Osteoblast (primary cell): ENCODE measurements at regions not wholly inside any gene's neighbourhood (a gene's known extent, or its start where the extent isn't known, plus 50 kb on each side); places are given as distances from the start of the nearest gene placed in this dataset.

Experiments used
- DNase-seq: peaks from one replicate; pipeline ENCODE4 v3.0.0; 2011; ENCODE audit warnings: low spot score, mixed read lengths; ENCODE audit not compliant: insufficient read length; ENCODE audit errors: missing footprints
- H2AFZ ChIP-seq: 2 replicates; pipeline ENCODE4 v1.6.0; 2011; ENCODE audit warnings: mild to moderate bottlenecking, low read length
- H3K27ac ChIP-seq: 2 replicates; pipeline ENCODE4 v1.5.1; 2011; ENCODE audit warnings: mild to moderate bottlenecking, low read depth, low read length, moderate library complexity
- H3K27me3 ChIP-seq: 2 replicates; pipeline ENCODE4 v1.6.0; 2012; ENCODE audit warnings: mild to moderate bottlenecking, control low read depth, inconsistent platforms, low read length, moderate library complexity; ENCODE audit not compliant: insufficient read depth
- H3K36me3 ChIP-seq: 2 replicates; pipeline ENCODE4 v1.5.1; 2011; ENCODE audit warnings: mild to moderate bottlenecking, low read length, control low read depth, moderate library complexity; ENCODE audit not compliant: insufficient read depth
- H3K4me1 ChIP-seq: 2 replicates; pipeline ENCODE4 v1.5.1; 2011; ENCODE audit warnings: mild to moderate bottlenecking, low read length, control low read depth, moderate library complexity; ENCODE audit not compliant: insufficient read depth
- H3K4me2 ChIP-seq: 2 replicates; pipeline ENCODE4 v1.6.0; 2011; ENCODE audit warnings: mild to moderate bottlenecking, low read length; ENCODE audit not compliant: insufficient read depth
- H3K4me3 ChIP-seq: fragments of 200-600 bp; sonication (generic); 3 replicates; pipeline ENCODE4 v1.5.1; 2012; ENCODE audit warnings: mild to moderate bottlenecking, low read length, inconsistent platforms; ENCODE audit not compliant: insufficient read depth
- H3K79me2 ChIP-seq: 2 replicates; pipeline ENCODE4 v1.6.0; 2012; ENCODE audit warnings: mild to moderate bottlenecking, low read length, control low read depth, inconsistent platforms; ENCODE audit not compliant: insufficient read depth
- H3K9me3 ChIP-seq: 2 replicates; pipeline ENCODE4 v1.5.1; 2011; ENCODE audit warnings: low read depth, low read length, control low read depth
- H4K20me1 ChIP-seq: 2 replicates; pipeline ENCODE4 v1.6.0; 2012; ENCODE audit warnings: mild to moderate bottlenecking, low read length, control low read depth; ENCODE audit not compliant: insufficient read depth
- TF ChIP-seq, protein P1 (sequence below): IDR thresholded peaks from 2 replicates; pipeline ENCODE4 v1.5.1; 2011; ENCODE audit warnings: mild to moderate bottlenecking, low read depth, low read length, moderate library complexity; ENCODE audit errors: extremely low read depth

- TF ChIP-seq, protein P1, sequence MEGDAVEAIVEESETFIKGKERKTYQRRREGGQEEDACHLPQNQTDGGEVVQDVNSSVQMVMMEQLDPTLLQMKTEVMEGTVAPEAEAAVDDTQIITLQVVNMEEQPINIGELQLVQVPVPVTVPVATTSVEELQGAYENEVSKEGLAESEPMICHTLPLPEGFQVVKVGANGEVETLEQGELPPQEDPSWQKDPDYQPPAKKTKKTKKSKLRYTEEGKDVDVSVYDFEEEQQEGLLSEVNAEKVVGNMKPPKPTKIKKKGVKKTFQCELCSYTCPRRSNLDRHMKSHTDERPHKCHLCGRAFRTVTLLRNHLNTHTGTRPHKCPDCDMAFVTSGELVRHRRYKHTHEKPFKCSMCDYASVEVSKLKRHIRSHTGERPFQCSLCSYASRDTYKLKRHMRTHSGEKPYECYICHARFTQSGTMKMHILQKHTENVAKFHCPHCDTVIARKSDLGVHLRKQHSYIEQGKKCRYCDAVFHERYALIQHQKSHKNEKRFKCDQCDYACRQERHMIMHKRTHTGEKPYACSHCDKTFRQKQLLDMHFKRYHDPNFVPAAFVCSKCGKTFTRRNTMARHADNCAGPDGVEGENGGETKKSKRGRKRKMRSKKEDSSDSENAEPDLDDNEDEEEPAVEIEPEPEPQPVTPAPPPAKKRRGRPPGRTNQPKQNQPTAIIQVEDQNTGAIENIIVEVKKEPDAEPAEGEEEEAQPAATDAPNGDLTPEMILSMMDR, result no peak
- Histone ChIP-seq H3K4me3 (no peak overlapping the region), H3K79me2 (no peaks in the 10 kb centered on the region), H3K9me3 (no peaks in the 10 kb centered on the region), H4K20me1 (no peaks in the 10 kb centered on the region), H3K4me1 (peaks cover 16% of the 10 kb centered on the region), H3K27me3 (no peaks in the 10 kb centered on the region), H3K27ac (no peak overlapping the region), H3K36me3 (no peaks in the 10 kb centered on the region), H2AFZ (no peak overlapping the region), H3K4me2 (no peak overlapping the region)
- no peak for DNase-seq
Measured at GRCh38 chr6:134379076-134379475, 61.2 kb upstream of the SGK1 start.

DNA sequence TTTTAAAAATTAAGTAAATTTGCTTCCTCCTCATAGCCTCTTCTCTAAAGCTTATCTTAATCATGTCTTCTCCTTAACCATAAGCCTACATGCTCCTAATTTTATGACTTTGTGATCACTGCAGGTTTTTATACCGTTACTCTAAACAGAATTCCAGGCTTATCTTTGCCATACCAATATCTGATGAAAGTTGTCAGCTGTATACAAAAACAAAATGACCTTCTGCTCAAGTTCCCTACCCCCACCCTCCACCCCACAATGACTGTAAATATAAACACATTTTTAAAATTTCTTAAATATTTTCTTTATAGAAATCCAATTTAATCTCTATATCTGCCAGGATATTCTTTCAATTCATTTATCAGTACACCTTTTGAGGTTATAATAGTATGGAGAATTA, 60.5 kb upstream of the SGK1 start:
- no peak overlapping the region for H3K4me3 ChIP-seq
- no peaks in the 10 kb centered on the region for H4K20me1 ChIP-seq
- H2AFZ ChIP-seq, result no peak overlapping the region
- no peaks in the 10 kb centered on the region for H3K79me2 ChIP-seq
- TF ChIP-seq, protein P1, result no peak
- no peaks in the 10 kb centered on the region for H3K27me3 ChIP-seq
- H3K27ac ChIP-seq, result no peak overlapping the region
- no peak for DNase-seq
- no peaks in the 10 kb centered on the region for H3K36me3 ChIP-seq
- no peaks in the 10 kb centered on the region for H3K9me3 ChIP-seq
- H3K4me1 ChIP-seq, result peaks cover 21% of the 10 kb centered on the region
- no peak overlapping the region for H3K4me2 ChIP-seq

DNA sequence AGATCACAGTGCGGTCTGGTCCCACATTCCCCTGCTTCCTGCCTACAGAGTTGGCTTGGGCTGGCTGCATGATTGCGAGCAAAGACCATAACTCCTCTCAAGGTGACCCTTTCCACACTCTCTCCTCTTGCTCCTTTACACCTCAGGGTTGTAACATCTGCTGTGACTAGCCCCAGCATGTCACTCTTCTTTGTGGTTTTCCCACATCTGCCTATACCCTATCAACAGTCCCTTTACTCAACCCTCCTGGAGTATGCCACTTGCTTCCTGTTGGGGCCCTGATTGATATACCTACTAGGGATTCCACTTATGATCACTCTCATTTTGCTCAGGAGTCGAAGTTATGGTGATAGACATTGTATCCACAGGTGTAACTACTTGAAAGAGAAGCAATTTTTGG, 58.9 kb upstream of the SGK1 start:
- no peak overlapping the region for H3K4me2 ChIP-seq
- TF ChIP-seq, protein P1, result no peak
- H3K36me3 ChIP-seq, result no peaks in the 10 kb centered on the region
- no peak overlapping the region for H2AFZ ChIP-seq
- no peaks in the 10 kb centered on the region for H3K9me3 ChIP-seq
- peaks cover 31% of the 10 kb centered on the region for H3K4me1 ChIP-seq
- H3K4me3 ChIP-seq, result no peak overlapping the region
- no peak for DNase-seq
- H3K79me2 ChIP-seq, result no peaks in the 10 kb centered on the region
- H3K27ac ChIP-seq, result no peak overlapping the region
- H3K27me3 ChIP-seq, result no peaks in the 10 kb centered on the region
- H4K20me1 ChIP-seq, result no peaks in the 10 kb centered on the region

DNA sequence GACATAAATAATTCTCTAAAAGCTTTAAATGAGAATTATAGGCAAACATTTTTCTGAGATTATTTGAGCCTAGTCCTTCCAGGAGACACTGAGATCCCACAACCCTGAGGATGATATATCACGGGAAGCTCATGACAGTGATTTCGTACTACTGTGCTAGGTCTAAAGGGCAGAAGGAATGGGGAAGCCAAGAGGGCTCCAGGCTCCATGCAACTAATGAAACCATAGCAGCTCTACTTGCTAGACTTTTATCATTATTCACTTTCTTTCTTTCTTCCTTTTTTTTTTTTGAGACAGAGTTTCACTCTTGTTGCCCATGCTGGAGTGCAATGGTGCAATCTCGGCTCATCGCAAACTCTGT, 57.3 kb upstream of the SGK1 start:
- DNase-seq, result no peak
- Histone ChIP-seq H2AFZ (no peak overlapping the region), H3K4me3 (no peak overlapping the region), H3K27ac (no peak overlapping the region), H3K79me2 (no peaks in the 10 kb centered on the region), H3K4me1 (peaks cover 28% of the 10 kb centered on the region), H3K4me2 (no peak overlapping the region), H3K36me3 (no peaks in the 10 kb centered on the region), H3K27me3 (no peaks in the 10 kb centered on the region), H3K9me3 (no peaks in the 10 kb centered on the region), H4K20me1 (no peaks in the 10 kb centered on the region)
- TF ChIP-seq, protein P1, result no peak
